HG03460 (cell line): ENCODE measurements at regions not wholly inside any gene's neighbourhood (a gene's known extent, or its start where the extent isn't known, plus 50 kb on each side); places are given as distances from the start of the nearest gene placed in this dataset.
"Not testable (repeated sequence)": the region's sequence is repeated elsewhere in the genome, so short reads cannot be mapped to it uniquely, and the experiment has no call there.

Source experiments
- ATAC-seq: cut with Tn5 transposase; IDR thresholded peaks from one replicate; pipeline ENCODE4 v1.9.1; 2021; ENCODE audit not compliant: unreplicated experiment

GRCh38 chr12:127822809-127823411, 444.1 kb upstream of the TMEM132C start:
- no peak for ATAC-seq

GRCh38 chr12:127823801-127824200, 443.2 kb upstream of the TMEM132C start:
- no peak for ATAC-seq

GRCh38 chr12:127829281-127830064, 437.5 kb upstream of the TMEM132C start:
- no peak for ATAC-seq

- no peak for ATAC-seq
These were observed 436.9 kb upstream of the TMEM132C start for GRCh38 chr12:127830065-127830460.

GRCh38 chr12:127830730-127831129, 436.2 kb upstream of the TMEM132C start:
- ATAC-seq: no peak

- no peak for ATAC-seq
These were observed 434.8 kb upstream of the TMEM132C start for GRCh38 chr12:127832172-127832571.

- ATAC-seq: not testable (repeated sequence)
These were observed 430.2 kb upstream of the TMEM132C start for GRCh38 chr12:127836802-127837201.

- ATAC-seq: no peak
These were observed 409.3 kb upstream of the TMEM132C start for GRCh38 chr12:127857661-127858060.

- ATAC-seq: no peak
These were observed 406.4 kb upstream of the TMEM132C start for GRCh38 chr12:127860536-127860935.

- ATAC-seq: no peak
These were observed 405.6 kb upstream of the TMEM132C start for GRCh38 chr12:127861406-127861805.

GRCh38 chr12:127873306-127873705, 393.7 kb upstream of the TMEM132C start:
- no peak for ATAC-seq

GRCh38 chr12:127881371-127882140, 385.4 kb upstream of the TMEM132C start:
- ATAC-seq: no peak

GRCh38 chr12:127883013-127883412, 384.0 kb upstream of the TMEM132C start:
- ATAC-seq: no peak

- no peak for ATAC-seq
These were observed 380.8 kb upstream of the TMEM132C start for GRCh38 chr12:127885954-127886750.

GRCh38 chr12:127886827-127887226, 380.1 kb upstream of the TMEM132C start:
- no peak for ATAC-seq

GRCh38 chr12:127888943-127889719, 377.8 kb upstream of the TMEM132C start:
- no peak for ATAC-seq

GRCh38 chr12:127893895-127894609, 372.9 kb upstream of the TMEM132C start:
- ATAC-seq: no peak

- ATAC-seq: no peak
These were observed 370.3 kb upstream of the TMEM132C start for GRCh38 chr12:127896661-127897060.

GRCh38 chr12:127898616-127899015, 368.4 kb upstream of the TMEM132C start:
- no peak for ATAC-seq

- no peak for ATAC-seq
These were observed 367.0 kb upstream of the TMEM132C start for GRCh38 chr12:127899971-127900370.
